ENCODE measurements at regions not wholly inside any gene's neighbourhood (a gene's known extent, or its start where the extent isn't known, plus 50 kb on each side); places are given as distances from the start of the nearest gene placed in this dataset.
"Not testable (repeated sequence)": the region's sequence is repeated elsewhere in the genome, so short reads cannot be mapped to it uniquely, and the experiment has no call there.

GRCh38 chr3:26271848-26272247 lies 350.7 kb upstream of the LRRC3B start:
- DNase-seq (ENCODE audit: low read depth in 2 of 2), result no peak

- no peak for DNase-seq (ENCODE audit: low read depth in 2 of 2)
These were observed 349.4 kb upstream of the LRRC3B start for GRCh38 chr3:26273196-26273595.

GRCh38 chr3:26279091-26279490 lies 343.5 kb upstream of the LRRC3B start:
- no peak for DNase-seq (ENCODE audit: low read depth in 2 of 2)

GRCh38 chr3:26280517-26280916 lies 342.1 kb upstream of the LRRC3B start:
- no peak for DNase-seq (ENCODE audit: low read depth in 2 of 2)

- DNase-seq (ENCODE audit: low read depth in 2 of 2), result no peak
These were observed 341.1 kb upstream of the LRRC3B start for GRCh38 chr3:26281284-26281985.

- not testable (repeated sequence) for DNase-seq (ENCODE audit: low read depth in 2 of 2)
These were observed 338.1 kb upstream of the LRRC3B start for GRCh38 chr3:26284503-26284902.

- no peak for DNase-seq (ENCODE audit: low read depth in 2 of 2)
These were observed 330.7 kb upstream of the LRRC3B start for GRCh38 chr3:26291840-26292239.

- DNase-seq (ENCODE audit: low read depth in 2 of 2), result no peak
These were observed 329.8 kb upstream of the LRRC3B start for GRCh38 chr3:26292780-26293179.

- no peak for DNase-seq (ENCODE audit: low read depth in 2 of 2)
These were observed 329.2 kb upstream of the LRRC3B start for GRCh38 chr3:26293329-26293844.

- DNase-seq (ENCODE audit: low read depth in 2 of 2), result no peak
These were observed 315.4 kb upstream of the LRRC3B start for GRCh38 chr3:26307192-26307591.

GRCh38 chr3:26307787-26308186 lies 314.8 kb upstream of the LRRC3B start:
- DNase-seq (ENCODE audit: low read depth in 2 of 2), result no peak

GRCh38 chr3:26308454-26308853 lies 314.1 kb upstream of the LRRC3B start:
- DNase-seq (ENCODE audit: low read depth in 2 of 2), result no peak

- DNase-seq (ENCODE audit: low read depth in 2 of 2), result not testable (repeated sequence)
These were observed 313.0 kb upstream of the LRRC3B start for GRCh38 chr3:26309536-26309935.

- DNase-seq (ENCODE audit: low read depth in 2 of 2), result no peak
These were observed 309.8 kb upstream of the LRRC3B start for GRCh38 chr3:26312816-26313215.

GRCh38 chr3:26316472-26316871 lies 306.1 kb upstream of the LRRC3B start:
- DNase-seq (ENCODE audit: low read depth in 2 of 2), result no peak

- not testable (repeated sequence) for DNase-seq (ENCODE audit: low read depth in 2 of 2)
These were observed 298.8 kb upstream of the LRRC3B start for GRCh38 chr3:26323741-26324140.

GRCh38 chr3:26340001-26340400 lies 282.6 kb upstream of the LRRC3B start:
- no peak for DNase-seq (ENCODE audit: low read depth in 2 of 2)

GRCh38 chr3:26343647-26344046 lies 278.9 kb upstream of the LRRC3B start:
- no peak for DNase-seq (ENCODE audit: low read depth in 2 of 2)

GRCh38 chr3:26345613-26346012 lies 277.0 kb upstream of the LRRC3B start:
- DNase-seq (ENCODE audit: low read depth in 2 of 2), result no peak

GRCh38 chr3:26346497-26346896 lies 276.1 kb upstream of the LRRC3B start:
- no peak for DNase-seq (ENCODE audit: low read depth in 2 of 2)

- no peak for DNase-seq (ENCODE audit: low read depth in 2 of 2)
These were observed 275.4 kb upstream of the LRRC3B start for GRCh38 chr3:26347150-26347549.

- DNase-seq (ENCODE audit: low read depth in 2 of 2), result no peak
These were observed 271.7 kb upstream of the LRRC3B start for GRCh38 chr3:26350853-26351252.

- no peak for DNase-seq (ENCODE audit: low read depth in 2 of 2)
These were observed 269.5 kb upstream of the LRRC3B start for GRCh38 chr3:26353097-26353496.

GRCh38 chr3:26358405-26358804 lies 264.2 kb upstream of the LRRC3B start:
- no peak for DNase-seq (ENCODE audit: low read depth in 2 of 2)

Data from stimulated activated CD4-positive, alpha-beta T cell treated with anti-CD3 and anti-CD28 coated beads, Interleukin-12 subunit alpha, Interleukin-12 subunit beta, amount 100 ng/mL, for 24 hours (primary cell).